ENCODE measurements at regions not wholly inside any gene's neighbourhood (a gene's known extent, or its start where the extent isn't known, plus 50 kb on each side); places are given as distances from the start of the nearest gene placed in this dataset.

DNA sequence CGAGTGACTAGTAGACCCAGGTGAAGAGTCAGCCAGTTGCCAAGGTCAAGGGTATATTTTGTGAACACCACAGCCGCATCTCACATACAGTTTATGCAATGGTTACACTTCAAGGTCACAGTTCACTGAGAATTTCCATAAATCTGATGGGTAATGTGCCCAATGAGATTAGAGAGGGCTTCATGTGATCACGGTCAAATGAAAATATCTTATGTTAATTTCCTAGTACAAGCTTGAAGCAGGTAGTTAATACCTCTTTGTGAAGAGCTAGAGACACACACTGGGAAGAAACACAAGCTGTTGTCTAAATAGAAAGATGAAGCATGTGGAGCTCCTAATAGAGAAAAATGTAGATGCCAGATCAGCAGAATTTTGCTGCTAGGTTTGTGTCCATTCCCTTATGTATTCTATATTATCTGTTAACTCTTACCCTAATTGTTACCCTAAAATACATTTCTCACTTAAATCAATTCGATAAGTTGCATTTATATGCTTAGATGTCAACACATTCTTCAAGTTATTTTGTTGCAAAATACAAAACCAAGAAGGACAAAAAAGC lies 136.0 kb downstream of the NR2F2 start:
- Histone ChIP-seq H3K4me3 (ENCODE audit: low read length) (no peak overlapping the region), H3K27me3 (replicated peaks; ENCODE audit: insufficient read depth, low read length) (no peaks in the 10 kb centered on the region), H3K36me3 (replicated peaks; ENCODE audit: insufficient read depth, low read length) (no peaks in the 10 kb centered on the region), H3K27ac (ENCODE audit: low read length) (no peak overlapping the region), H3F3A (ENCODE audit: insufficient read depth, low read length) (no peaks in the 10 kb centered on the region), H3K4me1 (ENCODE audit: low read length) (no peaks in the 10 kb centered on the region), H4K20me1 (ENCODE audit: insufficient read depth, low read length) (no peaks in the 10 kb centered on the region), H2AFZ (ENCODE audit: low read length) (no peak overlapping the region), H3K9me2 (replicated peaks; ENCODE audit: insufficient read depth, low read length) (no peaks in the 10 kb centered on the region), H3K79me2 (ENCODE audit: low read length) (no peaks in the 10 kb centered on the region), H3K9ac (ENCODE audit: low read length) (no peak overlapping the region), H3K4me2 (ENCODE audit: low read depth, low read length) (no peak overlapping the region), H3K9me3 (replicated peaks; ENCODE audit: insufficient read depth, low read length) (no peaks in the 10 kb centered on the region)
- TF ChIP-seq, protein P1, sequence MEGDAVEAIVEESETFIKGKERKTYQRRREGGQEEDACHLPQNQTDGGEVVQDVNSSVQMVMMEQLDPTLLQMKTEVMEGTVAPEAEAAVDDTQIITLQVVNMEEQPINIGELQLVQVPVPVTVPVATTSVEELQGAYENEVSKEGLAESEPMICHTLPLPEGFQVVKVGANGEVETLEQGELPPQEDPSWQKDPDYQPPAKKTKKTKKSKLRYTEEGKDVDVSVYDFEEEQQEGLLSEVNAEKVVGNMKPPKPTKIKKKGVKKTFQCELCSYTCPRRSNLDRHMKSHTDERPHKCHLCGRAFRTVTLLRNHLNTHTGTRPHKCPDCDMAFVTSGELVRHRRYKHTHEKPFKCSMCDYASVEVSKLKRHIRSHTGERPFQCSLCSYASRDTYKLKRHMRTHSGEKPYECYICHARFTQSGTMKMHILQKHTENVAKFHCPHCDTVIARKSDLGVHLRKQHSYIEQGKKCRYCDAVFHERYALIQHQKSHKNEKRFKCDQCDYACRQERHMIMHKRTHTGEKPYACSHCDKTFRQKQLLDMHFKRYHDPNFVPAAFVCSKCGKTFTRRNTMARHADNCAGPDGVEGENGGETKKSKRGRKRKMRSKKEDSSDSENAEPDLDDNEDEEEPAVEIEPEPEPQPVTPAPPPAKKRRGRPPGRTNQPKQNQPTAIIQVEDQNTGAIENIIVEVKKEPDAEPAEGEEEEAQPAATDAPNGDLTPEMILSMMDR (IDR thresholded peaks at IDR 0.05; ENCODE audit: low read length) = no peak
- TF ChIP-seq EZH2phosphoT487 (IDR thresholded peaks at IDR 0.05; ENCODE audit: low read length) = no peak
- no peak for TF ChIP-seq EZH2 (optimal IDR thresholded peaks at IDR 0.05; ENCODE audit: low read depth, low read length)
- no peak for DNase-seq

DNA sequence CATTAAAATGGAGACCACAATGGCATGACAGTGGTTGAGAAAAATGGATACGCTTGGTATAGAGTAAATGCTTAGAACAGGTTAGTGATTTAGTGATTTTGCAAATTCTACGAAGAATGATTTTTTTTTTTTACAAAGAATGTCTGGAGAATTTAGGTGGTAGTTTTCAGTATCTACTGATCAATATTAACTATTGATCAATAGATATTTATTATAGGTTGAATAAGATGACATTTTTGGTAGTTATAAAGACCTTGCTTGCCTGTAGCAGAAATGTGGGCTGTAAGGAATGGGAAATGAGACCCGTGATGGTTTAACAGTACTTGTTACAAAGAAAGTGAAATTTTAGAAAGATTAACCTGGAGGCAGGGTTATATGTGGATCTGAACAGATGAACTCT lies 137.5 kb downstream of the NR2F2 start:
- DNase-seq = no peak
- H3K4me3 ChIP-seq (ENCODE audit: low read length) = no peak overlapping the region
- TF ChIP-seq EZH2phosphoT487 (IDR thresholded peaks at IDR 0.05; ENCODE audit: low read length) (no peak), EZH2 (optimal IDR thresholded peaks at IDR 0.05; ENCODE audit: low read depth, low read length) (no peak)
- TF ChIP-seq, protein P1 (IDR thresholded peaks at IDR 0.05; ENCODE audit: low read length) = no peak
- H3K4me1 ChIP-seq (ENCODE audit: low read length) = no peaks in the 10 kb centered on the region
- no peaks in the 10 kb centered on the region for H3F3A ChIP-seq (ENCODE audit: insufficient read depth, low read length)
- no peaks in the 10 kb centered on the region for H3K27me3 ChIP-seq (replicated peaks; ENCODE audit: insufficient read depth, low read length)
- no peak overlapping the region for H3K9ac ChIP-seq (ENCODE audit: low read length)
- H3K36me3 ChIP-seq (replicated peaks; ENCODE audit: insufficient read depth, low read length) = no peaks in the 10 kb centered on the region
- no peak overlapping the region for H3K4me2 ChIP-seq (ENCODE audit: low read depth, low read length)
- no peak overlapping the region for H2AFZ ChIP-seq (ENCODE audit: low read length)
- no peaks in the 10 kb centered on the region for H4K20me1 ChIP-seq (ENCODE audit: insufficient read depth, low read length)
- no peaks in the 10 kb centered on the region for H3K9me2 ChIP-seq (replicated peaks; ENCODE audit: insufficient read depth, low read length)
- H3K79me2 ChIP-seq (ENCODE audit: low read length) = no peaks in the 10 kb centered on the region
- no peaks in the 10 kb centered on the region for H3K9me3 ChIP-seq (replicated peaks; ENCODE audit: insufficient read depth, low read length)
- H3K27ac ChIP-seq (ENCODE audit: low read length) = no peak overlapping the region

- Histone ChIP-seq H4K20me1 (ENCODE audit: insufficient read depth, low read length) (no peaks in the 10 kb centered on the region), H3K27ac (ENCODE audit: low read length) (no peak overlapping the region), H3K36me3 (replicated peaks; ENCODE audit: insufficient read depth, low read length) (no peaks in the 10 kb centered on the region), H3K9ac (ENCODE audit: low read length) (no peak overlapping the region), H3K4me3 (ENCODE audit: low read length) (no peak overlapping the region), H3K4me1 (ENCODE audit: low read length) (no peaks in the 10 kb centered on the region), H2AFZ (ENCODE audit: low read length) (no peak overlapping the region), H3F3A (ENCODE audit: insufficient read depth, low read length) (no peaks in the 10 kb centered on the region), H3K27me3 (replicated peaks; ENCODE audit: insufficient read depth, low read length) (no peaks in the 10 kb centered on the region), H3K9me2 (replicated peaks; ENCODE audit: insufficient read depth, low read length) (no peaks in the 10 kb centered on the region), H3K4me2 (ENCODE audit: low read depth, low read length) (no peak overlapping the region), H3K79me2 (ENCODE audit: low read length) (no peaks in the 10 kb centered on the region), H3K9me3 (replicated peaks; ENCODE audit: insufficient read depth, low read length) (no peaks in the 10 kb centered on the region)
- TF ChIP-seq, protein P1 (IDR thresholded peaks at IDR 0.05; ENCODE audit: low read length) = no peak
- no peak for DNase-seq
Observed at GRCh38 chr15:96470681-96471310, 140.3 kb downstream of the NR2F2 start.

Data from MM.1S (cell line).